ENCODE measurements at regions not wholly inside any gene's neighbourhood (a gene's known extent, or its start where the extent isn't known, plus 50 kb on each side); places are given as distances from the start of the nearest gene placed in this dataset.

DNA sequence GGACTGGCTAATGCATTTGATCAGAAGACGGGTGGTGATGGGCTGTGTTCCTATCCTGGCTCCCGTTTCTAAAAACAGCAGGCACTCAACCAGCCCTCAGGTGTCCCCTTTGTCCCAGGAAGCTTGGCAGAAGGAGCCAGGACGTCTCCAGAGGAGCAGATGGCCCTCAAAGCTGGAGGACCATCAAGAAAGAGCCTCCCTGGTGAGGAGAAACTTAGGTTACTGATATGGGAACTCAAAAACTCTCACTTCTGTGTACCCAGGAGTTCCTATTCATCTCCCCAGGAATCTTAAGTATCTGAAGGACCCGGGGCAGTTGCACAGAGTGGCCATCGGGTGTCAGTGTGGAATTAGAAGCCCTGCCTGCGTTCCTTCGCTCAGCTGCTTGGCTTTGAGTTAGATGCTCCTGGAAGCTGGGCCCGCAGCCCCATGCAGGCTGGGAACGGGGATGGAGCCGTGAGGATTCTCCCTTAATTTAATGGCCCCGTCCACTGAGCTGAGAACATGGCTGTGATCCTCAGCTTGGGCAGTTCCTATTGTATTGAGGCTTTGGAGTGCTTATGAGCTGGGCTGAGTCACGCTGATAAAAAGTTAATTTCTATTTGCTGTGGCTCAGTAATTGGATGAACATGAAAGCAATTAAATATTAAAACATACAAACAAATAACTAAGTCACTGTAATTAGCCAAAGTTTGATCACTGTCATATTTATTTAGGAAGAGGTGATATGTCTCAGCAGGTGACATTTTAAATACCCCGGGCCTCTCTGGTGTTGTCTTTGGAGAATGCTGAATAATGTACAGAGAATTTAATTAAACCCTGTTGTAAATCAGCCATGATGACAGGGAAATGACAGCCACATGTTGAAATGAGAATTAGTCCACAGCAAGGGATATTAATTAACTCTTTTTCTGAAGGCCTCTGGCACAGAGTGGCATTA lies 402.1 kb downstream of the SEC14L1 start:
- H3K36me3 ChIP-seq (ENCODE audit: control insufficient read depth, insufficient read depth, low read length) = no peaks in the 10 kb centered on the region
- no peak for DNase-seq (ENCODE audit: extremely low read depth, insufficient read length)
- H3K27me3 ChIP-seq (replicated peaks; ENCODE audit: control insufficient read depth, insufficient read depth, low read length) = no peaks in the 10 kb centered on the region; the same call in 1 of the 2 replicates
- no peak overlapping the region for H3K4me3 ChIP-seq (replicated peaks; ENCODE audit: low read depth, low read length)
- TF ChIP-seq, protein P1, sequence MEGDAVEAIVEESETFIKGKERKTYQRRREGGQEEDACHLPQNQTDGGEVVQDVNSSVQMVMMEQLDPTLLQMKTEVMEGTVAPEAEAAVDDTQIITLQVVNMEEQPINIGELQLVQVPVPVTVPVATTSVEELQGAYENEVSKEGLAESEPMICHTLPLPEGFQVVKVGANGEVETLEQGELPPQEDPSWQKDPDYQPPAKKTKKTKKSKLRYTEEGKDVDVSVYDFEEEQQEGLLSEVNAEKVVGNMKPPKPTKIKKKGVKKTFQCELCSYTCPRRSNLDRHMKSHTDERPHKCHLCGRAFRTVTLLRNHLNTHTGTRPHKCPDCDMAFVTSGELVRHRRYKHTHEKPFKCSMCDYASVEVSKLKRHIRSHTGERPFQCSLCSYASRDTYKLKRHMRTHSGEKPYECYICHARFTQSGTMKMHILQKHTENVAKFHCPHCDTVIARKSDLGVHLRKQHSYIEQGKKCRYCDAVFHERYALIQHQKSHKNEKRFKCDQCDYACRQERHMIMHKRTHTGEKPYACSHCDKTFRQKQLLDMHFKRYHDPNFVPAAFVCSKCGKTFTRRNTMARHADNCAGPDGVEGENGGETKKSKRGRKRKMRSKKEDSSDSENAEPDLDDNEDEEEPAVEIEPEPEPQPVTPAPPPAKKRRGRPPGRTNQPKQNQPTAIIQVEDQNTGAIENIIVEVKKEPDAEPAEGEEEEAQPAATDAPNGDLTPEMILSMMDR (IDR thresholded peaks at IDR 0.05; ENCODE audit: insufficient read depth, low read length, poor library complexity, severe bottlenecking) = peak; percentile 86

DNA sequence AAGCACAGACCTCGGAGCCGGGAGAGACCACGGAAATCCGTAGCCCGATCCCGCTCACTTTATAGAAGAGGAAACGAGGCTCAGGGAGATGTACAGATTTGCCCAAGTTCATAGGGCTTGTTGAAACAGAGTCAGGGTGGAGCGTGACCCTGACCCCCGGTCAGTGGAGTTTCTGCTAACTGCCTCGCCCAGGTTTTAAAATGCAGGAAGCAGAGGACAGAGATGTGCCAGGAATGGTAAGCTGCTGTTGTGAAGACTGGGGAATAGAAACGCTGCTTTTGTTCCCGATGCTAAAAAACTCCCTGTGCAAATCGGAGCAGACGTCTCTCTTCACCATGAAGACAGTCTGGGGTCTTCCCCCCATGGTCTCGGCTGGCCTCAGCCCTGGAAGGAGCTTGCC lies 403.0 kb downstream of the SEC14L1 start:
- Histone ChIP-seq H3K36me3 (ENCODE audit: control insufficient read depth, insufficient read depth, low read length) (no peaks in the 10 kb centered on the region), H3K27me3 (replicated peaks; ENCODE audit: control insufficient read depth, insufficient read depth, low read length) (no peaks in the 10 kb centered on the region; the same call in 1 of the 2 replicates), H3K4me3 (replicated peaks; ENCODE audit: low read depth, low read length) (no peak overlapping the region)
- TF ChIP-seq, protein P1 (IDR thresholded peaks at IDR 0.05; ENCODE audit: insufficient read depth, low read length, poor library complexity, severe bottlenecking) = no peak
- DNase-seq (ENCODE audit: extremely low read depth, insufficient read length) = no peak

DNA sequence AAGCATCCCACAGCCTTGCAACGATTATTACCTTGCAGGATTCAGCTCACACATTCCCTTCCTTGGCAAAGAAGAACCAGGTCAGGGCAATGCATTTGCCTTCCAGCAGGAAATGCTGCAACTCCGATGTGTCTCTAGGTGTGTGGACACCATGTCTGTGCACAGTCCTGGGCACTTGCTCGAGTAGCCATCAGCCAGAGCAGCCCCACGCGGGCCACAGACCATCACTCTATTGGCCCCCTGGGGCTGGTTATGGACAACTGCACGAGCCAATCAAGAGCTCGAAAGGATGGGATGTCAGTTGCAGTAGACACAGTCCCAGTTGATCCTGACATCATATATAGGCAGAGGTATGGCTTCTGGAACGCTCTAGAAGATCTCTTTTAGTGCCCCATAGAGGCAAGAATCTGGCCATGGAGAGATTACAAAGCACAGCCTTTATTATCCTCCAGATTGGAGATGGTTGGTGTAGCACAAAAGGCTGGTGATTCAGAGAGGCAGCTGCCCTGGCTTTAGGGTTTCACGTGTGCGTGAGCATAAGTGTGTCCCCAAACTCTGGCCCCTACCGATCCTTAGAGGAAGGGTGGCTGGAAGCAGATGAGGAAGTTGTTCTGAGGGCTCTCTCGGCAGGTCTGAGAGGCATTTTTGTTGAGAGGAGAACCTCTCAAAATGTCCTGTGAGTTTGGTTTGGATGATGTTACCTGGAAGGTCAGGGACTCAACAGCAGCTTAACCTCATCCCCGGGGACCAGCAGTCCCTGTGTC lies 403.8 kb downstream of the SEC14L1 start:
- no peak for DNase-seq (ENCODE audit: extremely low read depth, insufficient read length)
- Histone ChIP-seq H3K36me3 (ENCODE audit: control insufficient read depth, insufficient read depth, low read length) (no peaks in the 10 kb centered on the region), H3K4me3 (replicated peaks; ENCODE audit: low read depth, low read length) (no peak overlapping the region), H3K27me3 (replicated peaks; ENCODE audit: control insufficient read depth, insufficient read depth, low read length) (no peaks in the 10 kb centered on the region; the same call in 1 of the 2 replicates)
- TF ChIP-seq, protein P1 (IDR thresholded peaks at IDR 0.05; ENCODE audit: insufficient read depth, low read length, poor library complexity, severe bottlenecking) = no peak

DNA sequence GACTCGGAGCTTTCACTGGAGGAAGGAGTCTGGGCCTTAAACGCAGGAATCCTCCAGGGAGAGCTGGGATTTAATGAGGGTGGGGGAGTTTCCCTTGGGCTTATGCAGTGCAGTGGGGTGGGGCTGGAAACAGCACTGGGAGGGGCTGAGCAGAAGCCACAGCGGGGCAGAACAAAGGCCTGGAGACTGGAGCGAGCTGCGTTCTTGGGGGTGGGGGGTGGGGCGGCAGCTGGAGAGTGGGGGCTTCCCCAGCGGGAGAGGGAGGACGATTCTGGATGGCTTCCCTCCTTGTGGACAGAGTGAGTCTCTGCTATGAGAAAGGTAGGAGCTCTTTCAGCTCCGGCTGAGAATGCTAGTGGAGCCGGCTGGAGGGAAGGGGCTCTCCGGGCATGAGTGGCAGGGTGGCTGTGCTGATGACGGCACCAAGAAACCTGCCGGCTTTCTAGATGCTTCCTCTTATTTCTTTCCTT lies 406.0 kb downstream of the SEC14L1 start:
- no peaks in the 10 kb centered on the region for H3K36me3 ChIP-seq (ENCODE audit: control insufficient read depth, insufficient read depth, low read length)
- H3K4me3 ChIP-seq (replicated peaks; ENCODE audit: low read depth, low read length) = no peak overlapping the region
- H3K27me3 ChIP-seq (replicated peaks; ENCODE audit: control insufficient read depth, insufficient read depth, low read length) = no peaks in the 10 kb centered on the region; the same call in 1 of the 2 replicates
- DNase-seq (ENCODE audit: extremely low read depth, insufficient read length) = no peak
- TF ChIP-seq, protein P1 (IDR thresholded peaks at IDR 0.05; ENCODE audit: insufficient read depth, low read length, poor library complexity, severe bottlenecking) = no peak

DNA sequence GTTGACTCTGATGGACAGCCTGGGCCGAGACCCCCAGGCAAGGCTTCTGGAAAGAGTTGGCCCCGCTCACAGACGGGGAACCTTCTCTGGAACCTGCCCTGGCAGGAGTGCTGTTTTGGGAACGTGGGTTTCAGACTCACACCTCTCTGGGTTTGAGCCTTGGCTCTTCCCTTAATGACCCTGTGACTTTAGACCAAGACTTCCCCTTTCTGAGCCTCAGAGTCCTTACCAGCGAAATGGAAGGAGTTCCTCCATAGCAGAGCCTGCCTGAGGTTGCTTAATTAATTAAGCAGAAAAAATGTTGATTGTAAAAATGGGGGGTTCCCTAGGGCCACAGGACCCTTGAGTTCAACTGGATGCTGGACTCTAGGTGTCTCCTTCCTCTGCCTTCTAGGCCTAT lies 408.2 kb downstream of the SEC14L1 start:
- TF ChIP-seq, protein P1 (IDR thresholded peaks at IDR 0.05; ENCODE audit: insufficient read depth, low read length, poor library complexity, severe bottlenecking) = no peak
- no peak for DNase-seq (ENCODE audit: extremely low read depth, insufficient read length)
- Histone ChIP-seq H3K27me3 (replicated peaks; ENCODE audit: control insufficient read depth, insufficient read depth, low read length) (no peaks in the 10 kb centered on the region; the same call in none of the 2 replicates), H3K36me3 (ENCODE audit: control insufficient read depth, insufficient read depth, low read length) (no peaks in the 10 kb centered on the region), H3K4me3 (replicated peaks; ENCODE audit: low read depth, low read length) (no peak overlapping the region)

All from GM06990 (cell line).